Glutamatergic neuron (in vitro differentiated cells): ENCODE measurements at regions not wholly inside any gene's neighbourhood (a gene's known extent, or its start where the extent isn't known, plus 50 kb on each side); places are given as distances from the start of the nearest gene placed in this dataset.

Source experiments
- DNase-seq: peaks from one replicate; pipeline ENCODE4 v3.0.0; 2022
- H3K27ac Mint-ChIP-seq: one replicate; pipeline ENCODE4 v1.8.0; 2020; ENCODE audit warnings: mild to moderate bottlenecking, mixed read lengths, inconsistent platforms; ENCODE audit not compliant: unreplicated experiment
- H3K27me3 Mint-ChIP-seq: one replicate; pipeline ENCODE4 v1.8.0; 2020; ENCODE audit warnings: mild to moderate bottlenecking, moderate library complexity, mixed read lengths, inconsistent platforms; ENCODE audit not compliant: unreplicated experiment
- H3K36me3 Mint-ChIP-seq: one replicate; pipeline ENCODE4 v1.8.0; 2020; ENCODE audit warnings: mild to moderate bottlenecking, mixed read lengths, inconsistent platforms; ENCODE audit not compliant: unreplicated experiment
- H3K4me1 Mint-ChIP-seq: one replicate; pipeline ENCODE4 v1.8.0; 2020; ENCODE audit warnings: mild to moderate bottlenecking, low read depth, mixed read lengths, inconsistent platforms; ENCODE audit not compliant: unreplicated experiment
- H3K4me3 Mint-ChIP-seq: one replicate; pipeline ENCODE4 v1.8.0; 2020; ENCODE audit warnings: mild to moderate bottlenecking, mixed read lengths, inconsistent platforms; ENCODE audit not compliant: unreplicated experiment
- H3K9me3 Mint-ChIP-seq: one replicate; pipeline ENCODE4 v1.8.0; 2020; ENCODE audit warnings: mild to moderate bottlenecking, moderate library complexity, mixed read lengths, inconsistent platforms; ENCODE audit not compliant: unreplicated experiment
- TF ChIP-seq, protein P1 (sequence below): fragments of 200-600 bp; sonication (generic); IDR thresholded peaks from one replicate; pipeline ENCODE4 v1.5.0; 2021; ENCODE audit not compliant: partially characterized antibody, unreplicated experiment

DNA sequence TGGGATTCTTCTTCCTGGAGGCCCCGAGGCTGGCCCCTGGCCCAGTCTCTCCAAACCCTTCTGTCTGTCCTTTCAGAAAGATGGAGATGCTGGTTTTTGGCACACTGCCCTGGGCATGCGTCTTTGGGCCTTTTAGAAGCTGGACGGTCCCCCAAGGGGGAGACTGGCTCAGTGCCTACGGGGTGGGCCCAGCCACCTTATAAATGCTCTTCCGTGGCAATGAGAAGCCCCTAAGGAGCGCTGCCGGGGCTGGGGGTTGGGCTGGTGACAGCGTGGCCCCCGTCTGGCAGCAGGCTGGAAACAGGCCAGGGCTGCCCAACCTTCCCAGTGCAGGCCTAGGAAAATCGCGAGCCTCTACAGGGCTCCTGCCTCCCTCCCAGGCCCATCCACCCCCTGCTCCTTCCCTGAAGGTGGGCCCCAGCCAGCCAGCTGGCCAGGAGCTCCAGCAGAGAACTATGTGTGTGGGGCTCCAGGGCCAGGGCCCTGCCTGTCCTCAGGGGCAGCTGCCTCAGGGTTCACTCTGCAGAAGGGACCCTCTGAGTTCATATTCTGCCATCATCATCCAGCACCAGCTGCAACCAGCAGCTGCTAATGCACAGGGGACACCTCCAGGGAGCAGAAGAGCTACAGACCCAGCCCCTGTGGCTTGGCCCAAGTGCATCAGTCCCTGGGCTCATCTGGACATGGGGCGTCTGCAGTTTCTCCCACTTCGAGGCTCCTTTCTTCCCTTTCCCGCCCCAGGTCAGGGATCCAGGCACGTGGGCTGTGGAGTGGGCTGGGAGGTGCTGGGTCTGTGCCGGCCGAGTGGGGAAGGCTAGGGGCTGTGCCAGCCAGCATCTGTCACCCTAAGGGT, 107.6 kb upstream of the OTOS start:
- Mint-ChIP-seq H3K36me3 (no peaks in the 10 kb centered on the region), H3K27ac (no peak overlapping the region), H3K9me3 (peaks cover 3% of the 10 kb centered on the region), H3K27me3 (peaks cover 16% of the 10 kb centered on the region), H3K4me3 (no peak overlapping the region), H3K4me1 (peaks cover 27% of the 10 kb centered on the region)
- TF ChIP-seq, protein P1, sequence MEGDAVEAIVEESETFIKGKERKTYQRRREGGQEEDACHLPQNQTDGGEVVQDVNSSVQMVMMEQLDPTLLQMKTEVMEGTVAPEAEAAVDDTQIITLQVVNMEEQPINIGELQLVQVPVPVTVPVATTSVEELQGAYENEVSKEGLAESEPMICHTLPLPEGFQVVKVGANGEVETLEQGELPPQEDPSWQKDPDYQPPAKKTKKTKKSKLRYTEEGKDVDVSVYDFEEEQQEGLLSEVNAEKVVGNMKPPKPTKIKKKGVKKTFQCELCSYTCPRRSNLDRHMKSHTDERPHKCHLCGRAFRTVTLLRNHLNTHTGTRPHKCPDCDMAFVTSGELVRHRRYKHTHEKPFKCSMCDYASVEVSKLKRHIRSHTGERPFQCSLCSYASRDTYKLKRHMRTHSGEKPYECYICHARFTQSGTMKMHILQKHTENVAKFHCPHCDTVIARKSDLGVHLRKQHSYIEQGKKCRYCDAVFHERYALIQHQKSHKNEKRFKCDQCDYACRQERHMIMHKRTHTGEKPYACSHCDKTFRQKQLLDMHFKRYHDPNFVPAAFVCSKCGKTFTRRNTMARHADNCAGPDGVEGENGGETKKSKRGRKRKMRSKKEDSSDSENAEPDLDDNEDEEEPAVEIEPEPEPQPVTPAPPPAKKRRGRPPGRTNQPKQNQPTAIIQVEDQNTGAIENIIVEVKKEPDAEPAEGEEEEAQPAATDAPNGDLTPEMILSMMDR: no peak
- DNase-seq: no peak

DNA sequence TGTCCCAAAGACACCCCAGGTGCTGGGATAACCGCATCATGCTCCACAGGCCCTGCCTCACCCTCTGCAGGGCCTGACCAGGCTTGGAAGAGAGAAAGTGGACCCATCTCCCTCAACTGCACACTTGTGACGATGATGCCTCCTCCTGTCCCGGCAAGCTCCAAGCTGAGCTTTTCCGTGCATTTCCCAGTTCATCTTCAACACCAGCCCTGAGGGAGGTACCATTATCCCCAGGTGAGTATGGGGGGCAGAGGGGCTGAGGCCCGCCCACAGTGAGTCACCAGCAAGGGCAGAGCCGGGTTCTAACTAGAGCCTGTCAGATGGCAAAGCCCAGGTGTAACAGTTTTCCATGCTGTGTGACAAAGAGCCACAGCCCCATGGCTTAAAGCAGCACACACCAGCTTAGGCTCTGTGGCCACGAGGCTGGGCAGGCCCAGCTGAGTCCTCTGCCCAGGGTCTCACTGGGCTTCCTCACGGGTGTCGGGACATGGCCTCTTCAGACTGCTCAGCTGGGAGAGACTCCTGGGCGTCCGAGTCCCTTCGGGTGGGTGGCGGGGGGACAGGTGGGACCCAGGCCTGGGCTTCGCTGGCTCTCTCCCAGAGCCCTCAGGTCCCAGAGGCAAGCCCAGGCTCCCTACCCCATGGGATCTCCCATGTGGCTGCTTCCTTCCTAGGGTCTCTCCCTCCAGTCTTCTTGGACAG, 108.4 kb upstream of the OTOS start:
- peaks cover 6% of the 10 kb centered on the region for H3K9me3 Mint-ChIP-seq
- DNase-seq: no peak
- H3K4me3 Mint-ChIP-seq: no peak overlapping the region
- peaks cover 29% of the 10 kb centered on the region for H3K4me1 Mint-ChIP-seq
- H3K27me3 Mint-ChIP-seq: peaks cover 16% of the 10 kb centered on the region
- peaks cover 4% of the 10 kb centered on the region for H3K36me3 Mint-ChIP-seq
- TF ChIP-seq, protein P1: no peak
- no peak overlapping the region for H3K27ac Mint-ChIP-seq

DNA sequence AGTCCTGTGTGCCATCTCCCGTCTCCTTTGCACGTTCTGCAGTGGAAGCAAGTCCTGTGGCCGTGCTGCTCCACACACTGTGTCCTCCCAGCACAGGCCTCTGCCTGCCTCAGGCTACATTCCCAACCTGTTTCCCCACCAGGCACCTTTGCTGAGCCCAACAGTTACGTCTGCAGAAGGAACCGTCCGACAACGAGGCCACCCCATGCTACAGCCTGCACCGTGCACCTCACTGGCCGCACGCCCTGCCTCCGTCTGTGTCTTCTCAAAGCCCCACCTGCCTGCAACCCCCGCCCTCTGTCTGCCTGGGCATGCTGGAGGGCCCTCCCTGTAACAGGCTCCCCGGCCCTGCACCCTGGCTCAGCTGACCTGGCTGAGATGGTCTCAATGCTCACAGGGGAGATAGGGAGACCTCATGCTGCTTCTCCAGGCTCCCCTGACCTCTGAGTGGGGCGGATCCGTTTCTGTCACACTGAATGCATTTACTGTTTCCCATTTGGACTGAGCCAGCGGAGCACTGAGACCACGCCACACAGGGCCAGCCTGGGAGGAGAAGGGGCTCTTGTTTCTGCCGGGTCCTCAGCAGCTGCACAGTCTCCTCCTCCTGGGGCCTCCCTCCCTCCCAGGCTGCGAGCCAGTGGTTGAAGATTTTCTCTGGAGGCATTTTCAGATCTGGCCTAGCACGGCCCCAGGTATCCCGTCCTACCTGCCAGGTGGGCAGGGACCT, 109.1 kb upstream of the OTOS start:
- TF ChIP-seq, protein P1: no peak
- Mint-ChIP-seq H3K27ac (no peak overlapping the region), H3K9me3 (peaks cover 6% of the 10 kb centered on the region), H3K27me3 (peaks cover 18% of the 10 kb centered on the region), H3K4me3 (no peak overlapping the region), H3K36me3 (peaks cover 4% of the 10 kb centered on the region), H3K4me1 (peaks cover 28% of the 10 kb centered on the region)
- DNase-seq: no peak

DNA sequence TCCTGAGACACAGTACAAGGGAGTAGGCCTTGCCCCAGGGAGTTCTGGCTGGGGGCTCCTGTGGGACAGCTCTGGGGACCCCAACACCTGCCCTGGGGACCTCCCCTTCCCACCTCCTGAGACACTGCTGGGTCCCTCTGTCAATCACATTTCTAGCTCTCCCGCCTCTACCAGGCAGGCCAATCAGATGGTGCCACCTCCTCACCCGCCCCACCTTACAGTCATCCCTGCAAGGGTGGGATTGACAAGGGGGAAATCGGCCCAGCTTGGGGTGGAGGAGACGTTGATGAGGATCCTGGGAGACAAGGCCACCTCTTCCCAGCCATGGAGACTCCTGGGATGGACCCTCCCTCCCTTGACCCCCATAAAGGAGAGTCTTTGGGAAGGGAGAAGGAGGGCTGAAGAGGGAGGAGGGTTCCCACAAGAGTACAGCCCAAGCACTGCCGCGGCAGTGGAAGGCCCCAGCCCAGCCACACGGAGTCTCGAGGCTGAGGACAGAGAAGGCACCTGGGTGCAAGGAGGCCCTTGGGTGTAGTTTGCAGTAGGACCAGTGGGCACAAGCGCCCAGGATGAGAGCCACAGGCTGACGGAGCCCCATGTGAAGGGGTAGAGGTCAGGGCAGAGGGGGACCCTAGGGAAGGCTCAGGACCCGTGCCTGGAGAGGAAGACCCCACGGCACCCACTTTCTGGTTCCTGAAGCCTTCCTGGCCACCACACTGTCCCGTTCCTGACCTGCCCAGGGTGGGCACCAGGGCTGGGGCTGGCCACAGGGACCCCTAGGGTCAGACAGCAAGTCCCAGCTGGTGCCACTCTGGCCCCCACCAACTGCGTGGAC, 109.9 kb upstream of the OTOS start:
- Mint-ChIP-seq H3K36me3 (peaks cover 4% of the 10 kb centered on the region), H3K9me3 (peaks cover 6% of the 10 kb centered on the region), H3K4me1 (peaks cover 20% of the 10 kb centered on the region), H3K27ac (no peak overlapping the region), H3K4me3 (no peak overlapping the region), H3K27me3 (peaks cover 18% of the 10 kb centered on the region)
- TF ChIP-seq, protein P1: no peak
- DNase-seq: no peak
